NCI-H748 (cell line): ENCODE measurements at regions not wholly inside any gene's neighbourhood (a gene's known extent, or its start where the extent isn't known, plus 50 kb on each side); places are given as distances from the start of the nearest gene placed in this dataset.

ENCODE experiments used
- DNase-seq: peaks from one replicate; lab custom pipeline; 2025; ENCODE audit not compliant: unreplicated experiment; lab: John Stamatoyannopoulos, UW

- DNase-seq, result no peak
These were observed 196.4 kb downstream of the SIM1 start for GRCh38 chr6:100268326-100268725.

GRCh38 chr6:100267721-100268123 is 197.0 kb downstream of the SIM1 start:
- peak; percentile 31 for DNase-seq

- no peak for DNase-seq
These were observed 198.0 kb downstream of the SIM1 start for GRCh38 chr6:100266494-100267401.

GRCh38 chr6:100262086-100262485 is 202.6 kb downstream of the SIM1 start:
- DNase-seq, result no peak

- no peak for DNase-seq
These were observed 203.2 kb downstream of the SIM1 start for GRCh38 chr6:100261486-100261885.

GRCh38 chr6:100260584-100260983 is 204.1 kb downstream of the SIM1 start:
- no peak for DNase-seq

GRCh38 chr6:100259865-100260264 is 204.9 kb downstream of the SIM1 start:
- no peak for DNase-seq

- no peak for DNase-seq
These were observed 206.0 kb downstream of the SIM1 start for GRCh38 chr6:100258752-100259151.

- peak; percentile 77 for DNase-seq
These were observed 206.8 kb downstream of the SIM1 start for GRCh38 chr6:100257793-100258395.

GRCh38 chr6:100255701-100256100 is 209.0 kb downstream of the SIM1 start:
- DNase-seq, result no peak

- no peak for DNase-seq
These were observed 217.6 kb downstream of the SIM1 start for GRCh38 chr6:100247123-100247522.

- no peak for DNase-seq
These were observed 218.5 kb downstream of the SIM1 start for GRCh38 chr6:100246206-100246605.

- no peak for DNase-seq
These were observed 223.9 kb downstream of the SIM1 start for GRCh38 chr6:100240798-100241197.

- DNase-seq, result no peak
These were observed 226.9 kb downstream of the SIM1 start for GRCh38 chr6:100237821-100238220.

GRCh38 chr6:100236389-100236788 is 228.3 kb downstream of the SIM1 start:
- DNase-seq, result no peak

GRCh38 chr6:100235631-100236030 is 229.1 kb downstream of the SIM1 start:
- no peak for DNase-seq

GRCh38 chr6:100234625-100235024 is 230.1 kb downstream of the SIM1 start:
- no peak for DNase-seq

GRCh38 chr6:100232781-100233573 is 231.7 kb downstream of the SIM1 start:
- no peak for DNase-seq

GRCh38 chr6:100230953-100231316 is 233.8 kb downstream of the SIM1 start:
- DNase-seq, result no peak

- no peak for DNase-seq
These were observed 234.4 kb downstream of the SIM1 start for GRCh38 chr6:100230115-100230952.

- DNase-seq, result peak; percentile 77
These were observed 235.2 kb downstream of the SIM1 start for GRCh38 chr6:100229512-100229911.
